ENCODE measurements at regions not wholly inside any gene's neighbourhood (a gene's known extent, or its start where the extent isn't known, plus 50 kb on each side); places are given as distances from the start of the nearest gene placed in this dataset.

GRCh38 chr6:2414885-2415547 is 169.6 kb upstream of the GMDS start:
- no peak for ATAC-seq
- no peak for DNase-seq
- no peaks in the 10 kb centered on the region for H3K27me3 Mint-ChIP-seq
- peaks cover 0 to 4% (median 0%) of the 10 kb centered on the region in 11 donors for H3K9me3 Mint-ChIP-seq
- Histone ChIP-seq H3K27me3 (ENCODE audit: control insufficient read depth in 2 of 2, insufficient read depth in 2 of 2, low read length in 2 of 2) (no peaks in the 10 kb centered on the region), H3K27ac (ENCODE audit: low read depth, low read length) (no peak overlapping the region), H3K4me1 (ENCODE audit: control insufficient read depth in 2 of 2, insufficient read depth in 2 of 2, low read length in 2 of 2) (no peaks in the 10 kb centered on the region), H3K9me3 (ENCODE audit: control insufficient read depth in 2 of 3, low read length in 3 of 3) (no peaks in the 10 kb centered on the region), H3K36me3 (ENCODE audit: control insufficient read depth in 2 of 3, insufficient read depth in 3 of 3, low read length in 3 of 3) (no peaks in the 10 kb centered on the region), H3K4me3 (ENCODE audit: low read length) (no peak overlapping the region)
- no peak overlapping the region for H3K4me3 Mint-ChIP-seq
- no peak overlapping the region for H3K27ac Mint-ChIP-seq
- peaks cover 0 to 2% (median 0%) of the 10 kb centered on the region in 7 donors for H3K4me1 Mint-ChIP-seq
- H3K36me3 Mint-ChIP-seq: peaks cover 0 to 13% (median 1%) of the 10 kb centered on the region in 5 donors
- ChIA-PET POLR2A (no interaction called here), CTCF (no interaction called here)
- intact Hi-C loops (cut with micrococcal nuclease): no loop called here

- H3K27ac ChIP-seq (ENCODE audit: low read depth, low read length): no peak overlapping the region
- Mint-ChIP-seq H3K27me3 (no peaks in the 10 kb centered on the region), H3K9me3 (peaks cover 0 to 4% (median 0%) of the 10 kb centered on the region in 11 donors), H3K36me3 (peaks cover 0 to 26% (median 6%) of the 10 kb centered on the region in 5 donors), H3K4me1 (peaks cover 0 to 2% (median 0%) of the 10 kb centered on the region in 7 donors), H3K4me3 (no peak overlapping the region), H3K27ac (no peak overlapping the region)
- intact Hi-C loops (cut with micrococcal nuclease): no loop called here
- ChIA-PET POLR2A (no interaction called here), CTCF (no interaction called here)
- H3K4me3 ChIP-seq (ENCODE audit: low read length): no peak overlapping the region
- ATAC-seq (no peak), DNase-seq (no peak)
- no peaks in the 10 kb centered on the region for H3K36me3 ChIP-seq (ENCODE audit: control insufficient read depth in 2 of 3, insufficient read depth in 3 of 3, low read length in 3 of 3)
- H3K4me1 ChIP-seq (ENCODE audit: control insufficient read depth in 2 of 2, insufficient read depth in 2 of 2, low read length in 2 of 2): no peaks in the 10 kb centered on the region
- H3K9me3 ChIP-seq (ENCODE audit: control insufficient read depth in 2 of 3, low read length in 3 of 3): no peaks in the 10 kb centered on the region
- H3K27me3 ChIP-seq (ENCODE audit: control insufficient read depth in 2 of 2, insufficient read depth in 2 of 2, low read length in 2 of 2): no peaks in the 10 kb centered on the region
Measured at GRCh38 chr6:2412731-2413130, 167.3 kb upstream of the GMDS start.

- ChIA-PET POLR2A (no interaction called here), CTCF (no interaction called here)
- Histone ChIP-seq H3K4me1 (ENCODE audit: control insufficient read depth in 2 of 2, insufficient read depth in 2 of 2, low read length in 2 of 2) (no peaks in the 10 kb centered on the region), H3K27me3 (ENCODE audit: control insufficient read depth in 2 of 2, insufficient read depth in 2 of 2, low read length in 2 of 2) (no peaks in the 10 kb centered on the region), H3K4me3 (ENCODE audit: low read length) (no peak overlapping the region), H3K9me3 (ENCODE audit: control insufficient read depth in 2 of 3, low read length in 3 of 3) (no peaks in the 10 kb centered on the region), H3K36me3 (ENCODE audit: control insufficient read depth in 2 of 3, insufficient read depth in 3 of 3, low read length in 3 of 3) (no peaks in the 10 kb centered on the region), H3K27ac (ENCODE audit: low read depth, low read length) (no peak overlapping the region)
- H3K4me1 Mint-ChIP-seq: no peaks in the 10 kb centered on the region
- ATAC-seq: peak; percentile 48
- peaks cover 0 to 39% (median 11%) of the 10 kb centered on the region in 5 donors for H3K36me3 Mint-ChIP-seq
- peaks cover 0 to 5% (median 0%) of the 10 kb centered on the region in 11 donors for H3K9me3 Mint-ChIP-seq
- no peak overlapping the region for H3K4me3 Mint-ChIP-seq
- intact Hi-C loops (cut with micrococcal nuclease): no loop called here
- no peak for DNase-seq
- H3K27ac Mint-ChIP-seq: no peak overlapping the region
- no peaks in the 10 kb centered on the region for H3K27me3 Mint-ChIP-seq
Measured at GRCh38 chr6:2410656-2411380, 165.4 kb upstream of the GMDS start.

- ChIA-PET CTCF (no interaction called here), POLR2A (no interaction called here)
- Histone ChIP-seq H3K36me3 (ENCODE audit: control insufficient read depth in 2 of 3, insufficient read depth in 3 of 3, low read length in 3 of 3) (no peaks in the 10 kb centered on the region), H3K4me3 (ENCODE audit: low read length) (no peak overlapping the region), H3K9me3 (ENCODE audit: control insufficient read depth in 2 of 3, low read length in 3 of 3) (no peaks in the 10 kb centered on the region), H3K27me3 (ENCODE audit: control insufficient read depth in 2 of 2, insufficient read depth in 2 of 2, low read length in 2 of 2) (no peaks in the 10 kb centered on the region), H3K27ac (ENCODE audit: low read depth, low read length) (no peak overlapping the region), H3K4me1 (ENCODE audit: control insufficient read depth in 2 of 2, insufficient read depth in 2 of 2, low read length in 2 of 2) (no peaks in the 10 kb centered on the region)
- DNase-seq (no peak), ATAC-seq (no peak)
- Mint-ChIP-seq H3K4me1 (no peaks in the 10 kb centered on the region), H3K27ac (no peak overlapping the region), H3K27me3 (no peaks in the 10 kb centered on the region), H3K9me3 (peaks cover 0 to 5% (median 0%) of the 10 kb centered on the region in 11 donors), H3K36me3 (peaks cover 0 to 55% (median 14%) of the 10 kb centered on the region in 5 donors), H3K4me3 (no peak overlapping the region)
- intact Hi-C loops (cut with micrococcal nuclease): no loop called here
Measured at GRCh38 chr6:2407525-2407924, 162.1 kb upstream of the GMDS start.

- no peak for DNase-seq
- ChIA-PET POLR2A (no interaction called here), CTCF (no interaction called here)
- Mint-ChIP-seq H3K27ac (no peak overlapping the region), H3K27me3 (no peaks in the 10 kb centered on the region), H3K36me3 (peaks cover 0 to 64% (median 26%) of the 10 kb centered on the region in 5 donors), H3K4me3 (no peak overlapping the region), H3K4me1 (no peaks in the 10 kb centered on the region), H3K9me3 (peaks cover 0 to 5% (median 0%) of the 10 kb centered on the region in 11 donors)
- Histone ChIP-seq H3K27me3 (ENCODE audit: control insufficient read depth in 2 of 2, insufficient read depth in 2 of 2, low read length in 2 of 2) (no peaks in the 10 kb centered on the region), H3K9me3 (ENCODE audit: control insufficient read depth in 2 of 3, low read length in 3 of 3) (no peaks in the 10 kb centered on the region), H3K4me1 (ENCODE audit: control insufficient read depth in 2 of 2, insufficient read depth in 2 of 2, low read length in 2 of 2) (no peaks in the 10 kb centered on the region), H3K27ac (ENCODE audit: low read depth, low read length) (no peak overlapping the region), H3K4me3 (ENCODE audit: low read length) (no peak overlapping the region), H3K36me3 (ENCODE audit: control insufficient read depth in 2 of 3, insufficient read depth in 3 of 3, low read length in 3 of 3) (no peaks in the 10 kb centered on the region)
- intact Hi-C loops (cut with micrococcal nuclease): no loop called here
- ATAC-seq: no peak
Measured at GRCh38 chr6:2404211-2404929, 159.0 kb upstream of the GMDS start.

GRCh38 chr6:2403546-2403945 is 158.1 kb upstream of the GMDS start:
- Mint-ChIP-seq H3K9me3 (peaks cover 0 to 5% (median 0%) of the 10 kb centered on the region in 11 donors), H3K36me3 (peaks cover 2 to 65% (median 30%) of the 10 kb centered on the region in 5 donors), H3K4me3 (no peak overlapping the region), H3K4me1 (no peaks in the 10 kb centered on the region), H3K27ac (no peak overlapping the region), H3K27me3 (no peaks in the 10 kb centered on the region)
- H3K9me3 ChIP-seq (ENCODE audit: control insufficient read depth in 2 of 3, low read length in 3 of 3): no peaks in the 10 kb centered on the region
- POLR2A ChIA-PET: no interaction called here
- intact Hi-C loops (cut with micrococcal nuclease): no loop called here
- no peak overlapping the region for H3K27ac ChIP-seq (ENCODE audit: low read depth, low read length)
- CTCF ChIA-PET: no interaction called here
- no peak for ATAC-seq
- no peak for DNase-seq
- H3K4me3 ChIP-seq (ENCODE audit: low read length): no peak overlapping the region
- H3K27me3 ChIP-seq (ENCODE audit: control insufficient read depth in 2 of 2, insufficient read depth in 2 of 2, low read length in 2 of 2): no peaks in the 10 kb centered on the region
- H3K36me3 ChIP-seq (ENCODE audit: control insufficient read depth in 2 of 3, insufficient read depth in 3 of 3, low read length in 3 of 3): no peaks in the 10 kb centered on the region
- H3K4me1 ChIP-seq (ENCODE audit: control insufficient read depth in 2 of 2, insufficient read depth in 2 of 2, low read length in 2 of 2): no peaks in the 10 kb centered on the region
